Epidermal melanocyte (primary cell): ENCODE measurements at regions not wholly inside any gene's neighbourhood (a gene's known extent, or its start where the extent isn't known, plus 50 kb on each side); places are given as distances from the start of the nearest gene placed in this dataset.
"Not testable (repeated sequence)": the region's sequence is repeated elsewhere in the genome, so short reads cannot be mapped to it uniquely, and the experiment has no call there.

Experiments
- DNase-seq: peaks from one replicate; pipeline ENCODE4 v3.0.0; 2011; ENCODE audit warnings: low spot score; ENCODE audit not compliant: insufficient read length

DNA sequence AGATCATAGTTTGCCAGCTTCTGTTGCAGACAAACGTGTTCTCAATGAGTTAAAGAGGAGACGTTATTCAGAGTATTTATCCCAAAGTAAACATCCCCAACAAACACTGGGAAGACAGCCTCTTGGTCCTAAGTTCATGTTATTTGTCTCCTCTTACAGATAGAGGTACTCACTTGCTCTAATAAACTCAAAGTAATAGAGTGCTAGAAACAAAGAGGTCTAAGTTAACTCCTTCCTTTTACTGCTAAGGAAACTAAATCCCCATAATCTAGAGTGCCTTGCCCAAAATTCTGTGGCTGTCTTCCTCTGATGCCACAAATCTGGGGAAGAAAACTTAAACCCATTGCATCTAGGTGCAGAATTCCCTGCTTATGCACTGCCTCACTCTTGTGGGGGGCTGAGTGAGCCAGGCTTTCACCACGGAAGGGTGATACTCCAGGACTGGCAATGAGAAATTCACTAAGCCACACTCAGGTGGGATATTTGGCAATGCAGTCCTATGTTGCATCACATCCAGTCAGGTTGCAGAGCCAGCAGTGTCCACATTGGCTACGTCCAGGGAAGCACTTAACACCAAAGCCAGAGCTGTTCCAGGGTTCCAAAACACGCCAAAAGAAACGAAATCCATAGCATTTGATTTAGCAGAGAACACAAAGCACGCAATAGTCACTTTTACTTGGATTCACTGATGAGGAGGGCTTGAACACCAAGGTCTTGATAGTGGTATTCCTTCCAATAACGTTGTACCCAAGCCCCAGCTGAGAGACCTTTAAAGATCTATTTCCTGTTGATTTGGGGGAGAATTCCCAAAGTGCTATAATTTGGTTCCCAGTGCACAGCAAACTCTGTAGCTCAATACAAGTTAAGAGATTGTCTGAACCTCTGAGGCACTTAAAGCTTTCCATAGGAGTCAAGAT, 81.0 kb upstream of the FOXQ1 start:
- DNase-seq, result no peak

DNA sequence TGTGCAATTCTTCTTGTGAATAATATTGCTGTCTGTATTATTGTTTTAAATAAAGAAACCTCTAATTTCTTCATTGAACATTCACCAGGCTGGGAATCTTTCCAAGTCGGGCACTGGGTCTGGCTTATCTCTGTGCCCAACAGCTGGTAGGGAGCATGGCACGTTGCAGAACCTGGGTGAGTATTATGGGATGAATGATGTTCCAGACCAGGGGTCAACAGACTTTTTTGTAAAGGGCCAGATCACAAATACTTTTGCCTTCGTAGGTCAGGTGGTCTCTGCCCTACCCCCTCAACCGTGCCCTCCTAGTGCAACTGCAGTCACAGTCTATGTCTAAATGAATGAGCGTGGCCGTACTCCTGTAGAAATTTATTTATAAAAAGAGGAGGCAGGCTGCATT, 81.6 kb upstream of the FOXQ1 start:
- no peak for DNase-seq

DNA sequence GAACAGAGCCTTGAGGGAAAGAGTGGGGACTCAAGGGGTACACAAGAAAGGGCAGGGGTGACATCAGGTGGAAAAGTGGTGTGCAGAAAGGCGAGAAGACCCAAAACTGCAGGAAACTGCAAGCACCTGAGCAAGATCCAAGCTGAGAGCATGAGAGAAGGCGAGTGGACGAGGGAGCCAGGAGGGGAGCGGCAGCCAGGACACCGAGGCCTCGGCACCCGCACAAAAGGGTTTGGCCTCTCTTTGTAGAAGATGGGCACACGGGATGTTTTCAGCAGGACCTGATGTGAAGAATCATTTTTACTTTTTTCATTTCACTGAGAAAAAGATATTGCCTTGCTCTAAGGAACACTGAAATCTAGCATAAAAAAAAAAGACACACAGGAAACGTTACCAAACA, 82.1 kb upstream of the FOXQ1 start:
- DNase-seq, result no peak

DNA sequence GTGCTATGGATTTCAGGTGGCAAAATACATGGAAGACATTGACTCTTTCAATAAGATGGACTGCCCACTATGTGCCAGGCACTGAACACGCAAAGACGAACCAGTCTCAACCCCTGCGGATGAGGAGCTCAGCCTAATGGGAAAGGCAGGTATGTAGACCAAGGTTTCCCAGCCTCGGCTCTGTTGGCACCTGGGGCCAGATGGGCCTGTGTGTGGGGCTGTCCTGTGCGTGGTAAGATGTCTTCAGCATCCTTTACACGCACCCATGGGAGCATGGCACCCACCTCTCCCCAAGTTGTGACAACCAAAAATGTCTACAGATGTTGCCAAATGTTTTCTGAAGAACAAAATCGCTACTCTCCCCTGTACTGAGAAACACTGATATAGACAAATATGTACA, 82.6 kb upstream of the FOXQ1 start:
- DNase-seq, result no peak

DNA sequence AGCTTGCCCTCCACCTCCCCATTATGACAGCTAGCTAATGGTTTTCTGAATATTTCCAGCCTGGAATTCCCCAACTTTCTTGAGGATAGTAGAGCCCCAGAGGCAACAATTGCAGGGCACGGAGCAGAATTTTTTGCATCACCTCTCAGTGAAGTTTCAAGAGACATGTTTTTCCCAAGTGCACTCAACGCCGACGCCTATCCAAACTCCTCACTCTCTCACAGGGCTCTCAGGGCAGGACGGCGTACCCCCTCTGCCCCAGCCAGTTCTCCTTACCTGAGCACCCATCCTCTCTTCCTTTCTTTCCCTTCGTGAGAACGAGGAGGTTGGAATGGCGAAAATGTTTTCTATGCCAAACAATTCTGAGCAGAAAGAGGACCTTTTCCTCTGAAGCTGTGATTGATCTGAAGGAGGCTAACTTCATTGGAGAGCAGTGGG, 83.1 kb upstream of the FOXQ1 start:
- DNase-seq, result no peak

DNA sequence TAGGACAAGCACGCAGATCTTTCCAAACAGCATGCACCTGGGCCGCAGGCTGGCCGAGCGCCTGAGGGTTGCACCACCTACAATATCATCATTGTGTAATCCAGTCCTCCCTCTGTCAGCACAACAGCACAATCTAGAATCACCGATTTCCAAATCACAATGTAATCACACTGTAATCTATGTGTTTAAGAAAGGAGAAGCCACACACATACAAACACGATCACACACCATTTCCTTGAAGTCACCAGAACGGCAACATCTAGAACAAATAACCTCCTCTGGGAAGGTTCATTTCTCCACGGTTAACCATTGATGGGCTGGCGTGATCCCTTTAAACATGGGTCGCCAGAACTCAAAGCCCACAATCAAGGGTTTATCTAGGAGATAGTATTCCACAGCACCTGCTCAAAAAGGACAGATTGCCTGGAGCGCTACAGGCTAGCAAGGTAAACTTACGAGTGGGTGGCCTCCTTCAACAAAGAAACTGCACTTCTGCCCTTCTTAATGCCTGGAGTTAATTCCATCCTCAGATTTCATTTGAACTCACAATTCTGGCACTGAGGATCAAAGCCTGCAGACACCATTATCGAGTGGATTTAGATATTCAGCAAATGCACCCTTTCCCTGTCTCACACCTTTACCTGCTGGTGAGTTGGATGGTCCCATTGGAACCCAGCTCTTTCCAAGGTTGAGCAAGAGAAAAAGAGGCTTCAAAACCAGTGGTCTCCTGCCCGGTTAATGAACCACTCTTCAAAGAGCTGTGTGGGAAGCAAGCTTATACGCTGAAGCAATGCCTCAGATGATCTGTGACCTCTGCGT, 83.8 kb upstream of the FOXQ1 start:
- DNase-seq, result no peak

DNA sequence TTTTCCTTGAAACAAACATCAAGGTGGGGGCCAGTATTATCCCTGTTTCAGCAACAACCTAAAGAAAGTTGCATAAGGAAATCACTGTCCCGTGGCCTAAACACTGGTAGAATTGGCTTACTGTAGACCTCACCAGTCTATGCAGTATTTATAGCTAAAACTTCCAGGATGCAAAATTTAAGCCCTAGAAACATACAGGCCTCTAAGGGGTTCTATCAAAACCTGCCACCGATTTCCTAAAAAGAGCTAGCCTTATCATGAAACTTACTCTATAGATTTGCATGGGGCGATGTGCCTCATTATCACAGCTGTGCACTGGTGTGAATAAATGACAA, 84.3 kb upstream of the FOXQ1 start:
- DNase-seq, result peak; percentile 8

DNA sequence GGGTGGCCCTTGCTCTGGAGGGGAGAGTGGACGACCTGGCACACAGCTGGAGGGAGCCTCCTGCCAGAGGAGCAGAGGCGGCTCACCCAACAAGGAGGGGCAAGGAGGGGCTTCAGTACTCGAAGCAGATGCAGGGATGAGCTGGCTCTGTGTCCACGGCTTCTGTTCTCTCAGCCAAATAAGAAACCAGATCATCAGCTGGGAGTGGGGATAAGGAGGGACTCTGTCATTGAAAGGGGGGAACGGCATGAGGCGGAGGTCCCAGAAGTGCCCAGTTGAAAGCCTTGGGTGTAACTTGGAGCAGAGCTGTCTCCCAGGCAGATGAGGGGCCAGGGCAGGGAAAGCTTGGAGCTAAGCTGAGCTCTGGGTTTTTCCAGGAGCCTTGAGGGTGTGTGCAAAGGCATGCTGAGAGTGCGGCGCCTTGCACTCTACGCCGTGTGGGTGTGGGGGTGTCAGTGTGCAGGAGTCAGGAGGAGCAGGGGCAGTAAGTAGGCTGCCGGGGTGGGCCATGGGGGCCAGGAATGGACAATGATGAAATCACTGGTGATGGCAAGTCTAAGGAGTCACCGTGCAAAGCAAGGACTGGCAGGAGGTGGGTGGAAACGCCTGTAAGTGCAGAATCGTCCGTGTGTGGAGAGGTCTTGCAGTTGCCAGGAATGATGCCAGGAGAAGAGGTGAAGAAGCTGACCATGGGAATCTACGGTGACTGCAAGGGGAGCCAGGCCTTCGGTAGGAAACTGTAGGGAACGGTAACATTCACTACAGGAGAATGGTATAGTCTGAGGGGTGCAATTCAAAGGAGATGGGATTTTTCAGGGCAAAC, 85.4 kb upstream of the FOXQ1 start:
- peak; percentile 14 for DNase-seq

DNA sequence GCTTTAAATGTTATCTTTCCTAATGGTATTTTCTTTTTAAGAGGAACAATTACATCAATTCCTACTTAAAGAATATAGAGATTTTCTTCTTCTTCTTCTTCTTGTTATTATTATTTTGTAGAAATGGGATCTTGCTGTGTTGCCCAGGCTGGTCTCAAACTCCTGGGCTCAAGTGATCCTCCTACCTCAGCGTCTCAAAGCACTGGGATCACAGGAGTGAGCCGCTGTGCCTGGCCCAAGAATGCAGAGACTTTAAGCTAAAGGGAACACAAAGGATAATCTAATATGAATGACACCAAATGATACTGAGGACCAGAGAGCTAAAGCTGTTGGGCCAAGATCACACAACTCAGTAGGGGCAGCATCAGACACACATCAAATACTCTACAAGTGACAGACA, 87.4 kb upstream of the FOXQ1 start:
- no peak for DNase-seq

DNA sequence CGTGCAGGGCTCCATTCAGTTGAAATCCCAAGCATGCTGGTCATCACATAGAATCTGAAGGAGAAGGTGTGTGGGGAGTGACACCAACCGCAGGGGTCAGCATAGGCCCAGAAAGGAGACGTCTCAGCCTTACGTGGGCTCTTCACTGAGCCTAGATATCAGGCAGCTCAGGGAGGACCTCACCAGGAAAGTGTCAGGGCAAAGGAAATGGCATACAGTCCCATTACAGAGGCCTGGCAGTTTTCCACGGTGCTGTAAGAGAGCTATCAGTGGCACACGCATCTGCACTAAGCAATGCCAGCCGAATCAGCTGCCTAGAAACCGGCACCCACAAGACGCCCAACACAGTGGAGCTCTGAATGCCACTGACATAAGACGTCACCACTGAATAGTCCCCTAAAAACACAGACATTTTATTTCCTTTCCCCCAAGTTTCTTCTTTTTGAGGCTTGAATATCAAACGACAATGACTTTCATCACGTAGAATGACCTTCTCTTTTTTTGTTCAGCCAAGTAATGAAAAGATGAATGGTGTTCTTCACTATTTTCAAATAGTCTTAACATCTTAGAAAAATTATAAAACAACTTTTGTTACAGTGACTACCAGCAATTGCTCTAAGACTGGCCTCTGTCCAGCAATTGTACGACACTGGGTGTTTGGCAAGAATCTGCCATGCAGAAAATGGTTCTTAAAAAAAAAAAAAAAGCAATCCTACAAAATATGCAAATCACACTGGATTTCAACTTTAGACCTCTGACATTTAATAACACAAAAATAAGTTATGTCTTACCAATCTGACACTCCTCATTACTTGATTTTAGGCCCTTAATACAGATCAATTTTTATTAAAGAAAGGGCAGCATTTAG, 88.9 kb upstream of the FOXQ1 start:
- DNase-seq, result peak; percentile 67

DNA sequence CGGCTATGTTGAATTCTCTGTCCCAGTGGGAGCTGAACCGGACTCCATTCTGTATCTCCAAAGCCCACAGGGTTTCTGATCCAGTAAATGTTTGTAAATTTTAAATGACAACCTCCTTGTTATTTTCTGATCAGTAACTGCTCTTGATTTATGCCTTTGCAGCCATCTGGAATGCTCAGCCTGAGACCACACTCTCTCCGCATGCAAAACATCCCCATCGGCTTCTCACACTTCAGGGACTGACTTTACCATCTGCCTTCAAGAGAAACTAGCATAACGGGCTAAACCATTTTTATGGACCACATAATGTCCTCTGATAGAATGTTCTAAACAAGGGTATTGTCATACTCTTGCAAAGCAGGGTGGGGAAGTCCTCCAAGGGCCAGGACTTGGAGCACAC, 94.5 kb upstream of the FOXQ1 start:
- no peak for DNase-seq

DNA sequence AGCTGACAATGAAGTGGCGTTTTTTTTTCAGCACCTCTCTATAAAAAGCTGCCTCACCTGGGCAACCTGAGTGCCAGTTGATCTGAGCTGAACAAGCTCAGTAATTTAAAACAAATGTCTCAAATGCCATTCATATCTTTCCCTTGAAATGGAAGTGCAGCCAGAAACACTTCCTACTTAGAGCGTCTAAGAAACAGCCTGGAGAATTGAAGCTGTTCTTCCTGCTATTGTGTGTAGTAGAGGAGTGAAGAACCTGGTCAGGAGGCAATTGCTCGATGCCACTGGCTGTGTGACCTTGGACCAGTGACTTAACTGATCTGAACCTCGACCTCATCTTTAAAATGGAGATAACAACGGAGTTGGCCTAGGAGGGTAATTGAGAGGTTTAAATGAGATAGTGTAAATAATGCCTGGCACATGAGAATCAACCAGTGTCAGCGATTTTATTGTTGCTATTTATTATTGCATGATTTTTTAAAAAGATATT, 95.4 kb upstream of the FOXQ1 start:
- DNase-seq, result no peak

DNA sequence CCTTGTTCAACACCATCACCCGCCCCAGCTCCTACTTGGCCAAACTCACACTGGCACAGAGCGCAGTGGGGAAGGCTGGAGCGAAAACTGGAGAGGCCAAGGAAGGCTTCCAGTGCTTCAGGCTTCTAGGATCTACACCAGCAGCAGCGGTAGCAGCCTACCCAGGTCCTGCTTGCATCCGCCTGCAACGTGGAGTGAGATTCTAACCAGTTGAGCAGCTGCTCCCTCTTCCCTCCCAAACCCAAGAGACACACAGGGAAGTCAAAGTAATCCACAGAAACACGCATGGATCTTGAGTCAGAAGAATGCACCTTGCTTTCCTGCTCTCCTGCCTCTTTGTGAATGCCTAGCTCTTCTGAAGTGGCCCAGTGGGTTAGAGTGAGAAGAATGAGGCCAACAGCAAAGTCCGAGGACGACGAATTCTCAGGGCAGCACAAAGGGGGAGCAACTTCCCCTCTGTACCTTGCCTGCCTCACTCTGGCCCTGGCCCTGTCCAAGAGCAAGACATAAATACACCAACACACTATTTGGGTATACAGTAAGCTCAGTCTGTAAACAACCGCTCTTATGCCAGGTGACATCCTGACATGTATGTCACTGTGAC, 95.9 kb upstream of the FOXQ1 start:
- DNase-seq, result no peak

DNA sequence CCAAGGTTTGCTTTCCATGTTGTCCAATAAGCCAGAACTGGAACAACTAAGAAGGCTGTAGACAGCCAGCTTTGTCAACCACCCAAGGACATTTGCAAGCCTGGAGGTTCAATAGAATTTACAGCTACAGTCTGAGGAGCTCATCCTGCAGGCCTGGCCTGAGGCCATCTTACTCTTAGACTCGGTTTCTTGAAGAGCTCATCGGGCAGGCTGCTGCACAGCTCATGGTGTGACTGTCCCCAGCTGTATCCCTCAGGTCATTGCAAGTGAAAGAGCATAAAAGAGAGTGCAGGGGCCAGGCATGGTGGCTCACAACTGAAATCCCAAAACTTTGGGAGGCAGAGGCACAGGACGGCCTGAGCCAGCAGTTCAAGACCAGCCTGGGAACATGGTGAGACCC, 96.9 kb upstream of the FOXQ1 start:
- no peak for DNase-seq

DNA sequence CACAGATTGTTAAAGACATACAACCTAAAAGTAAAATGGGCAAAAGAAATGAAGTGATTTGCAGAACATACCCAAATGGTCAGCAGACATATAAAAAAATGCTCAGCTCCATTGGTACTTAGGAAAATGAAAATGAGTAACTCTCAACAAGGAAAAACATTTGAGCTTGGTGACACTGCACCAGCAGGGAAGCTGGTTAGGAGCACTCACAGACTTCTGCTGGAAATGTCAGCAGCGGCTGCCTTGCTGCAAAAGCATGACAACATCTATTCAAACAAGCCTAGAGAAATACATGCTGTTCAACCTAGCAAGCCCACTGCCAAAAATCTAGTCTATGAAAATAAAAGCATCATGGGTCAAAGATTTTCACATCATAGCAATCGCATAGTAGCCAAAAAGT, 99.0 kb upstream of the FOXQ1 start:
- DNase-seq, result no peak

DNA sequence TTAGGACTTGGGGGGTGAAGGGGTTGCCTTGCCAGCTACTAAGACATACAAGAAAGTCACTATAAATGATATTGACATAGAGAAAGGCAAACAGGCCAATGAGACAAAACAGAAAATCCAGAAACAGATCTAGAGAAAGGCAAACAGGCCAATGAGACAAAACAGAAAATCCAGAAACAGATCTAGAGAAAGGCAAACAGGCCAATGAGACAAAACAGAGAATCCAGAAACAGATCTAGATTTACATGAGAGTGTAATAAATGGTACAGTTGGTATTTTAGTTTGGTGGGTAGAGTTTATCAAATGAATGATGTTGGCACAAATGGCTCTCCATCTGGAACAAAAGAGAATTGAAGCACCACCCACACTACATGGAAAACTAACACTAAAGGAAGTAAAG, 99.8 kb upstream of the FOXQ1 start:
- DNase-seq, result not testable (repeated sequence)

DNA sequence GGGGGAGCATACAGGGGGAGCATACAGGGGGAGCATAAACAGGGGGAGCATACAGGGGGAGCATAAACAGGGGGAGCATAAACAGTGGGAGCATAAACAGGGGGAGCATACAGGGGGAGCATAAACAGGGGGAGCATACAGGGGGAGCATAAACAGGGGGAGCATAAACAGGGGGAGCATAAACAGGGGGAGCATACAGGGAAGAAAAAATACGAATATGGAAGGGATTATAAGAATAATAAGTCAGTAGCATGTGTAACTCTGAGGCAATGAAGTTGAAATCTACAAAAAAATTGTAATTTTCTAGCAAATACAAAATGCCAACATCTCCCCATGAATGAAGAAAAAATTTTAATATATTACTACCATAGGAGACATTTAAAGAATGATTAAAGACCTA, 101.3 kb upstream of the FOXQ1 start:
- DNase-seq, result not testable (repeated sequence)

DNA sequence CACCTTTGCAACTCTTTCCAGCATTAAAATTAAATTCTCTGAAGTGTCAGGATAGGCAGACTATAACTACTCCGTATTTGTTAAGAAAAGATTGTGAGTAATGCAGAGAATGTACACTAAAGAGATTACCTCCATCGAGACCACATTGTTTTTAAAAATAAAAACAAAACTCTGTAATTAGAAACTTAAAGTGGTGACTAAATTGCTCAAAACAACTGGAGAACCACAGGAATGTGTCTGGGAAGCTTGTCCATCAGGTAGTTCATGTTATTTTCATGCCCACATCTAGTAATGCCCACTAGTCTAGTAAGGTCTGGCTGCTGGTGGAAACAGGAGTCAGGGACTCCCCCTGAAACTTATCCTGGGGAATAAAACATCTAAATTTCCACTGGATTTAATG, 103.0 kb upstream of the FOXQ1 start:
- DNase-seq, result no peak

DNA sequence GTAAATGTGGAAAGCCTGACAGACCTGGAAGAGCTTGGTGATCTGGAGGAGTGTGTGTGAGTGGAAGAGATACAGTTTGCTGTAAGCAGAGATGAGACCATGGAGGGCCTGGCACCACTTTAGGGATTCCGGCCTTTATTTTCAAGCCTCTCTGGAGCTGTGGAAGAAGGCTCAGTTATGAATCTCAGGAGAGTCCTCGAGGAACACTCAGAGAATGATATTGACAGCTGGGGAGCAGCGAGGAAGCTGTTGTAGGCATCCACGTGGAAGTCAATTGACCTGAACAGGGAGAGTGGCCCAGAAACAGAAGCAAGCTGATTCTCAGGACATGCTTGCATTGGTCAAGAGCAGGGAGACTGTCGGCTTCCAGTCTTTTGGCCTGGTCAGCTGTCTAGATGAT, 108.4 kb upstream of the FOXQ1 start:
- no peak for DNase-seq

DNA sequence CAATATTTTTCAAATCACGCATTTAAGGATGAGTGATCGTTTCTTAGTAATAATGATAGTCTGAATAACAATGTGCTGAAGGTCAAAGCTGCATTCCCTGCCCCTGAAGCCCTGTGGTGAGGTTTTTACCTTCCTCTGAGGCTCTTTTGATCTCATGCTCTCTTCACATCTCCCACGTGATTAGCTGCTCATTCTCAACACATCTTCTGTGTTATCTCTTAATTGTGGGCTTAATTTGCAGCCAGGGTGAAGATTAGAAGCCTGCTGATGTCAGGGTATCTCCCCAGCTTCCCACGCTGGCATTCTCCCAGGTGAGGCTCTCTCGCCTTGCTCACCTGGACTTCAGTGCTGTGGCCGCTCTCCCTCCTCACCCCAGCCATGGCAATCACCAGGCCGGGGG, 109.7 kb upstream of the FOXQ1 start:
- DNase-seq, result no peak
